Body of pancreas (tissue), 4 donors: ENCODE measurements at regions not wholly inside any gene's neighbourhood (a gene's known extent, or its start where the extent isn't known, plus 50 kb on each side); places are given as distances from the start of the nearest gene placed in this dataset.

Experiments used
- CTCF ChIP-seq, 7 experiments: fragments of 450-650 bp in 4 of 7; fragments of 200-600 bp in 3 of 7; sonication (generic) in 3 of 7; IDR thresholded peaks; one replicate each; pipeline ENCODE4 v1.5.1; 2016 to 2019; ENCODE audit warnings: antibody characterized with exemption in 7 of 7
- POLR2A ChIP-seq, 3 donors: fragments of 450-650 bp; IDR thresholded peaks; one replicate each; pipeline ENCODE4 v1.6.1; 2016; ENCODE audit warnings: antibody characterized with exemption in 3 of 3, mild to moderate bottlenecking in 2 of 3

DNA sequence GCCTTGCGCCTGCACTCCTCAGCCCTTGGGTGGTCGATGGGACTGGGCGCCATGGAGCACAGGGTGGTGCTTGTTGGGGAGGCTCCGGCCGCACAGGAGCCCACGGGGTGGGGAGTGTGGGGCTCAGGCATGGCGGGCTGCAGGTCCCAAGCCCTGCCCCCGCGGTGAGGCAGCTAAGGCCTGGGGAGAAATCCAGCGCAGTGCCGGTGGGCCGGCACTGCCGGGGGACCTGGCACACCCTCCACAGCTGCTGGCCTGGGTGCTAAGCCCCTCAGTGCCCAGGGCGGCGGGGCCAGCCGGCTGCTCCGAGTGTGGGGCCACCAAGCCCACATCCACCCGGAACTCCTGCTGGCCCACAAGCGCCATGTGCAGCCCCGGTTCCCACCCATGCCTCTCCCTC, 358.8 kb upstream of the RIOK2 start:
- TF ChIP-seq CTCF (IDR thresholded peaks at IDR 0.05) (no peak), POLR2A (IDR thresholded peaks at IDR 0.05) (no peak)
